ENCODE measurements at regions not wholly inside any gene's neighbourhood (a gene's known extent, or its start where the extent isn't known, plus 50 kb on each side); places are given as distances from the start of the nearest gene placed in this dataset.

- TF ChIP-seq CTCF (IDR thresholded peaks at IDR 0.05 in 8 of 11, conservative IDR thresholded peaks at IDR 0.05 in 3 of 11) (no peak), POLR2A (IDR thresholded peaks at IDR 0.05) (no peak), POLR2AphosphoS5 (IDR thresholded peaks at IDR 0.05) (no peak)
These were observed 265.0 kb downstream of the CASP12 start for GRCh38 chr11:104633226-104633625.
